MCF 10A (cell line): ENCODE measurements at regions not wholly inside any gene's neighbourhood (a gene's known extent, or its start where the extent isn't known, plus 50 kb on each side); places are given as distances from the start of the nearest gene placed in this dataset.
A peak's percentile ranks its signal among the peaks of the same experiment; 100 is the strongest.
"Not testable (repeated sequence)": the region's sequence is repeated elsewhere in the genome, so short reads cannot be mapped to it uniquely, and the experiment has no call there.

Experiments
- BruUV-seq: library from RNA; stranded (reverse); fragments of 400-500 nt; replicated peaks from 2 replicates; lab custom pipeline; 2021; lab: Mats Ljungman, UMichigan
- CTCF ChIA-PET: fragments of 300-600 bp; sonication (Branson Sonifier 250); formaldehyde crosslinking; extraction: SDS; loops from one replicate; lab custom pipeline; 2021; ENCODE audit warnings: antibody characterized with exemption, inconsistent platforms; lab: Yijun Ruan, JAX
- POLR2A ChIA-PET: fragments of 300-600, 350-650 bp; sonication (Branson Sonifier 250); formaldehyde crosslinking; extraction: SDS; loops from one replicate; lab custom pipeline; 2020; ENCODE audit warnings: antibody characterized with exemption, inconsistent platforms; lab: Yijun Ruan, JAX
- DNase-seq: peaks from one replicate; pipeline ENCODE4 v3.0.0-alpha.2; 2018; ENCODE audit not compliant: unreplicated experiment
- H3K27ac Mint-ChIP-seq: one replicate; pipeline ENCODE4 v1.8.0; 2022; ENCODE audit warnings: mild to moderate bottlenecking, low read depth, mixed read lengths; ENCODE audit not compliant: unreplicated experiment
- H3K27me3 Mint-ChIP-seq: one replicate; pipeline ENCODE4 v1.8.0; 2022; ENCODE audit warnings: mixed read lengths; ENCODE audit not compliant: insufficient read depth, unreplicated experiment
- H3K36me3 Mint-ChIP-seq: one replicate; pipeline ENCODE4 v1.8.0; 2022; ENCODE audit warnings: mild to moderate bottlenecking, moderate library complexity, mixed read lengths; ENCODE audit not compliant: insufficient read depth, unreplicated experiment
- H3K4me1 Mint-ChIP-seq: one replicate; pipeline ENCODE4 v1.8.0; 2022; ENCODE audit warnings: mixed read lengths; ENCODE audit not compliant: insufficient read depth, unreplicated experiment
- H3K4me3 Mint-ChIP-seq: one replicate; pipeline ENCODE4 v1.8.0; 2022; ENCODE audit warnings: mild to moderate bottlenecking, moderate library complexity, mixed read lengths; ENCODE audit not compliant: unreplicated experiment
- H3K9me3 Mint-ChIP-seq: one replicate; pipeline ENCODE4 v1.8.0; 2022; ENCODE audit warnings: mixed read lengths; ENCODE audit not compliant: unreplicated experiment
- CTCF ChIP-seq: fragments of 200-600 bp; IDR thresholded peaks from one replicate; pipeline ENCODE4 v1.8.0; 2022; ENCODE audit warnings: antibody characterized with exemption, mild to moderate bottlenecking; ENCODE audit not compliant: unreplicated experiment
- intact Hi-C: fragments of 100-400 bp; cut with micrococcal nuclease; formaldehyde crosslinking; loops from 2 replicates; pipeline ENCODE4 v1.14.1; 2022

GRCh38 chr6:84568971-84569370 is 195.4 kb downstream of the TBX18 start:
- TF ChIP-seq CTCF: no peak
- Mint-ChIP-seq H3K27ac (no peak overlapping the region), H3K27me3 (no peaks in the 10 kb centered on the region), H3K9me3 (peaks cover 22% of the 10 kb centered on the region), H3K4me1 (no peaks in the 10 kb centered on the region), H3K36me3 (no peaks in the 10 kb centered on the region), H3K4me3 (no peak overlapping the region)
- BruUV-seq: no TSS peak
- peak; percentile 35 for DNase-seq
- POLR2A ChIA-PET: no interaction called here
- CTCF ChIA-PET: interaction anchor here (0.6 to 1.0 kb wide), 3 partner anchors 143 to 345 kb away, joined by 3 read pairs; partner anchors contain the start of gene CEP162
- intact Hi-C loops: loop anchor here (2.0 to 10.0 kb wide), 3 partner anchors 140 to 756 kb away; no protein-coding TSS in a partner anchor

DNA sequence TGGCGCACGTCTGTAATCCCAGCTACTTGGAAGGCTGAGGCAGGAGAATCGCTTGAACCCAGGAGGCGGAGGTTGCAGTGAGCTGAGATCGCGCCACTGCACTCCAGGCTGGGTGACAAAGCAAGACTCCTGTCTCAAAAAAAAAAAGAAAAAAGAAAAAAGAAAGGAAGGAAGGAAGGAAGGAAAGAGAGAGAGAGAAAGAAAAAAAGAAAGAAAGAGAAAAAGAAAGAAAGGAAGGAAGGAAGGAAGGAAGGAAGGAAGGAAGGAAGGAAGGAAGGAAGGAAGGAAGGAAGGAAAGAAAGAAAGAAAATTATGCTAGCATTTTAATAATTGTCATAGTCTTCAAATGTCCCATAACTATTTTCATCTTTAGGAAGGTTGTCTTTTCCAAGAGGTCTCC is 198.7 kb downstream of the TBX18 start:
- intact Hi-C loops: loop anchor here (10.0 kb wide), 2 partner anchors 399 to 759 kb away; no protein-coding TSS in a partner anchor
- H3K4me3 Mint-ChIP-seq: not testable (repeated sequence)

GRCh38 chr6:84560436-84561390 is 203.7 kb downstream of the TBX18 start:
- H3K36me3 Mint-ChIP-seq: no peaks in the 10 kb centered on the region
- no peak overlapping the region for H3K27ac Mint-ChIP-seq
- no peaks in the 10 kb centered on the region for H3K4me1 Mint-ChIP-seq
- no peak for TF ChIP-seq CTCF
- CTCF ChIA-PET: no interaction called here
- H3K9me3 Mint-ChIP-seq: peaks cover 7% of the 10 kb centered on the region
- POLR2A ChIA-PET: no interaction called here
- no peak overlapping the region for H3K4me3 Mint-ChIP-seq
- DNase-seq: no peak
- BruUV-seq: no TSS peak
- no peaks in the 10 kb centered on the region for H3K27me3 Mint-ChIP-seq
- intact Hi-C loops: loop anchor here (10.0 kb wide), 2 partner anchors 404 to 764 kb away; no protein-coding TSS in a partner anchor

More for the DNA sequence above, 198.7 kb downstream of the TBX18 start:
- H3K9me3 Mint-ChIP-seq: peaks cover 29% of the 10 kb centered on the region
- H3K36me3 Mint-ChIP-seq, H3K4me1 Mint-ChIP-seq, H3K27me3 Mint-ChIP-seq, BruUV-seq, POLR2A ChIA-PET, DNase-seq, H3K27ac Mint-ChIP-seq: not testable (repeated sequence)
- CTCF ChIA-PET: interaction anchor here (0.7 kb wide), 1 partner anchor 353 kb away, joined by 3 read pairs; no protein-coding TSS in a partner anchor

- Mint-ChIP-seq H3K4me1 (peaks cover 9% of the 10 kb centered on the region), H3K36me3 (no peaks in the 10 kb centered on the region), H3K9me3 (peaks cover 3% of the 10 kb centered on the region), H3K27me3 (no peaks in the 10 kb centered on the region), H3K4me3 (no peak overlapping the region), H3K27ac (no peak overlapping the region)
- TF ChIP-seq CTCF: no peak
- POLR2A ChIA-PET: no interaction called here
- intact Hi-C loops: no loop called here
- no peak for DNase-seq
- no TSS peak for BruUV-seq
- CTCF ChIA-PET: interaction anchor here (0.5 kb wide), 1 partner anchor 210 kb away, joined by 3 read pairs; no protein-coding TSS in a partner anchor
These were observed 207.7 kb downstream of the TBX18 start for GRCh38 chr6:84556541-84557335.
